Activated CD8-positive, alpha-beta memory T cell treated with anti-CD3 and anti-CD28 coated beads for 1 hour (primary cell): ENCODE measurements at regions not wholly inside any gene's neighbourhood (a gene's known extent, or its start where the extent isn't known, plus 50 kb on each side); places are given as distances from the start of the nearest gene placed in this dataset.

Experiments used
- DNase-seq, 2 donors: peaks; one replicate each; pipeline ENCODE4 v3.0.0-alpha.2; 2020; ENCODE audit warnings: low read depth in 1 of 2; ENCODE audit errors: extremely low read depth in 1 of 2

GRCh38 chr15:39106950-39107349, 473.9 kb upstream of the THBS1 start:
- DNase-seq: no peak

GRCh38 chr15:39108021-39108420, 472.9 kb upstream of the THBS1 start:
- no peak for DNase-seq

- DNase-seq: no peak
These were observed 470.5 kb upstream of the THBS1 start for GRCh38 chr15:39110336-39110735.

GRCh38 chr15:39110746-39111145, 470.1 kb upstream of the THBS1 start:
- no peak for DNase-seq

GRCh38 chr15:39113741-39114140, 467.1 kb upstream of the THBS1 start:
- no peak for DNase-seq

- no peak for DNase-seq
These were observed 466.0 kb upstream of the THBS1 start for GRCh38 chr15:39114690-39115378.

- no peak for DNase-seq
These were observed 465.4 kb upstream of the THBS1 start for GRCh38 chr15:39115379-39116057.

GRCh38 chr15:39118510-39118909, 462.4 kb upstream of the THBS1 start:
- DNase-seq: no peak

GRCh38 chr15:39124155-39124552, 456.7 kb upstream of the THBS1 start:
- DNase-seq: no peak

GRCh38 chr15:39124553-39125171, 456.2 kb upstream of the THBS1 start:
- DNase-seq: no peak

- no peak for DNase-seq
These were observed 455.7 kb upstream of the THBS1 start for GRCh38 chr15:39125226-39125625.

GRCh38 chr15:39125904-39126303, 455.0 kb upstream of the THBS1 start:
- DNase-seq: no peak

- no peak for DNase-seq
These were observed 453.6 kb upstream of the THBS1 start for GRCh38 chr15:39127151-39127790.

- DNase-seq: no peak
These were observed 452.8 kb upstream of the THBS1 start for GRCh38 chr15:39127925-39128617.

- DNase-seq: no peak
These were observed 452.1 kb upstream of the THBS1 start for GRCh38 chr15:39128746-39129145.

GRCh38 chr15:39130556-39131379, 450.1 kb upstream of the THBS1 start:
- DNase-seq: no peak

GRCh38 chr15:39131609-39132008, 449.3 kb upstream of the THBS1 start:
- DNase-seq: no peak

- DNase-seq: no peak
These were observed 448.8 kb upstream of the THBS1 start for GRCh38 chr15:39132070-39132469.

GRCh38 chr15:39132954-39133600, 447.8 kb upstream of the THBS1 start:
- DNase-seq: no peak

- DNase-seq: no peak
These were observed 446.6 kb upstream of the THBS1 start for GRCh38 chr15:39134282-39134681.
